Astrocyte of the hippocampus (primary cell): ENCODE measurements at regions not wholly inside any gene's neighbourhood (a gene's known extent, or its start where the extent isn't known, plus 50 kb on each side); places are given as distances from the start of the nearest gene placed in this dataset.
A peak's percentile ranks its signal among the peaks of the same experiment; 100 is the strongest.

ENCODE experiments used
- DNase-seq: peaks from one replicate; pipeline ENCODE4 v3.0.0; 2011; ENCODE audit warnings: low read depth, low spot score

- no peak for DNase-seq
Observed at GRCh38 chr18:76130845-76131244, 364.2 kb downstream of the ZNF516 start.

- DNase-seq: peak; percentile 10
Observed at GRCh38 chr18:76126327-76126726, 368.7 kb downstream of the ZNF516 start.

- DNase-seq: no peak
Observed at GRCh38 chr18:76121011-76121410, 374.0 kb downstream of the ZNF516 start.

GRCh38 chr18:76115580-76115979 is 379.5 kb downstream of the ZNF516 start:
- DNase-seq: no peak

GRCh38 chr18:76113101-76113500 is 381.9 kb downstream of the ZNF516 start:
- DNase-seq: no peak

GRCh38 chr18:76102626-76103025 is 392.4 kb downstream of the ZNF516 start:
- DNase-seq: no peak

GRCh38 chr18:76102156-76102555 is 392.9 kb downstream of the ZNF516 start:
- no peak for DNase-seq

GRCh38 chr18:76099931-76100457 is 395.0 kb downstream of the ZNF516 start:
- DNase-seq: no peak

GRCh38 chr18:76098674-76099411 is 396.2 kb downstream of the ZNF516 start:
- DNase-seq: no peak

- no peak for DNase-seq
Observed at GRCh38 chr18:76081536-76081935, 413.5 kb downstream of the ZNF516 start.

GRCh38 chr18:76080430-76080829 is 414.6 kb downstream of the ZNF516 start:
- DNase-seq: no peak

GRCh38 chr18:76075777-76076176 is 419.3 kb downstream of the ZNF516 start:
- peak; percentile 48 for DNase-seq

GRCh38 chr18:76064998-76065397 is 430.0 kb downstream of the ZNF516 start:
- peak; percentile 4 for DNase-seq

- no peak for DNase-seq
Observed at GRCh38 chr18:76058146-76058545, 436.9 kb downstream of the ZNF516 start.

GRCh38 chr18:76057386-76057785 is 437.7 kb downstream of the ZNF516 start:
- no peak for DNase-seq

GRCh38 chr18:76056471-76057110 is 438.5 kb downstream of the ZNF516 start:
- DNase-seq: no peak

GRCh38 chr18:76055578-76055977 is 439.5 kb downstream of the ZNF516 start:
- no peak for DNase-seq

- DNase-seq: no peak
Observed at GRCh38 chr18:76055025-76055424, 440.0 kb downstream of the ZNF516 start.

GRCh38 chr18:76054156-76054555 is 440.9 kb downstream of the ZNF516 start:
- no peak for DNase-seq

GRCh38 chr18:76053551-76053950 is 441.5 kb downstream of the ZNF516 start:
- no peak for DNase-seq

- no peak for DNase-seq
Observed at GRCh38 chr18:76052227-76052595, 442.8 kb downstream of the ZNF516 start.

GRCh38 chr18:76051396-76052226 is 443.4 kb downstream of the ZNF516 start:
- DNase-seq: no peak
